GM12865 (cell line): ENCODE measurements at regions not wholly inside any gene's neighbourhood (a gene's known extent, or its start where the extent isn't known, plus 50 kb on each side); places are given as distances from the start of the nearest gene placed in this dataset.
A peak's percentile ranks its signal among the peaks of the same experiment; 100 is the strongest.

Source experiments
- DNase-seq: peaks from one replicate; pipeline ENCODE4 v3.0.0; 2010; ENCODE audit warnings: low read depth
- H3K4me3 ChIP-seq: 2 replicates; pipeline ENCODE4 v1.5.1; 2011; ENCODE audit warnings: mild to moderate bottlenecking, low read depth, low read length, control low read depth
- TF ChIP-seq, protein P1 (sequence below): IDR thresholded peaks from 2 replicates; pipeline ENCODE4 v1.5.1; 2011; ENCODE audit warnings: low read length, control low read depth, low read depth, inconsistent platforms; ENCODE audit not compliant: insufficient read depth; ENCODE audit errors: missing control alignments

DNA sequence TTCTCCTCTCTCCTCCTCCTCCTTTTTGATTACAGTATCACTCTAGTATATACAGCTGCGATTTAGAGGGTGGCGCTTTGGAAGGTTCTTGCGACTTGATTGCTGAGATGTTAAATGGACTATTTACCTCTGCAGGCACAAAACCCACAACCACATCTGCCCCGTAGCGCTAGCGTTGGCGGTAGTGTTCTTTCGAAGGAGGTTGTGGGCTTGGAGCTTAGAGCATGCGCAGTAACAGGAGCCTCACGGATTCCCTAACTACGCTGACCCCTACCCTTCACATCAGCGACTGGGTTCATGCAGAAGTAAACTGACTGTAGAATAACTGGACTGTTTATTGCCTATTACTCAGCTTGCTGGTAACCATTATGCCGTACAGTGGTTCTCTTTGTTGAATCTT lies 58.0 kb downstream of the CGGBP1 start:
- DNase-seq: no peak
- no peak overlapping the region for H3K4me3 ChIP-seq
- TF ChIP-seq, protein P1, sequence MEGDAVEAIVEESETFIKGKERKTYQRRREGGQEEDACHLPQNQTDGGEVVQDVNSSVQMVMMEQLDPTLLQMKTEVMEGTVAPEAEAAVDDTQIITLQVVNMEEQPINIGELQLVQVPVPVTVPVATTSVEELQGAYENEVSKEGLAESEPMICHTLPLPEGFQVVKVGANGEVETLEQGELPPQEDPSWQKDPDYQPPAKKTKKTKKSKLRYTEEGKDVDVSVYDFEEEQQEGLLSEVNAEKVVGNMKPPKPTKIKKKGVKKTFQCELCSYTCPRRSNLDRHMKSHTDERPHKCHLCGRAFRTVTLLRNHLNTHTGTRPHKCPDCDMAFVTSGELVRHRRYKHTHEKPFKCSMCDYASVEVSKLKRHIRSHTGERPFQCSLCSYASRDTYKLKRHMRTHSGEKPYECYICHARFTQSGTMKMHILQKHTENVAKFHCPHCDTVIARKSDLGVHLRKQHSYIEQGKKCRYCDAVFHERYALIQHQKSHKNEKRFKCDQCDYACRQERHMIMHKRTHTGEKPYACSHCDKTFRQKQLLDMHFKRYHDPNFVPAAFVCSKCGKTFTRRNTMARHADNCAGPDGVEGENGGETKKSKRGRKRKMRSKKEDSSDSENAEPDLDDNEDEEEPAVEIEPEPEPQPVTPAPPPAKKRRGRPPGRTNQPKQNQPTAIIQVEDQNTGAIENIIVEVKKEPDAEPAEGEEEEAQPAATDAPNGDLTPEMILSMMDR: no peak

DNA sequence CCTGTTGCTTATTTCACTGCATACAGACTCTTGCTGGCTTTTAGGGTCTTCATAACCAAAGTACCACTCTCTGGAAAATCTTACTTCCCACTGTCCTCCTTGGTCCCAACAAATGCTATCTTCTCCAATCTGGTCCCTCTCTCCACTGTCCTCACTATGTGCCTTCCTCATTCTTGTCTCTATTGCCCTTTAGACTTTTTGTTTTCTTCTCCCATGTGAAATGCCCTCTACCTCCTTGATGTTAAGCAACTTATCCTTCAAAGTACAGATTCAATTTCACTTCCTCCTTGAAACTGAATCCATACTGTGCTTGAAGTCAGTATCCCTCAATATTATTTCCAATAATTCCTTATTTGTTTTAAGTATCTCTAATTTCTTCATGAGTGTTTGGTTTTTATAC lies 60.8 kb downstream of the CGGBP1 start:
- no peak overlapping the region for H3K4me3 ChIP-seq
- TF ChIP-seq, protein P1: no peak
- no peak for DNase-seq

DNA sequence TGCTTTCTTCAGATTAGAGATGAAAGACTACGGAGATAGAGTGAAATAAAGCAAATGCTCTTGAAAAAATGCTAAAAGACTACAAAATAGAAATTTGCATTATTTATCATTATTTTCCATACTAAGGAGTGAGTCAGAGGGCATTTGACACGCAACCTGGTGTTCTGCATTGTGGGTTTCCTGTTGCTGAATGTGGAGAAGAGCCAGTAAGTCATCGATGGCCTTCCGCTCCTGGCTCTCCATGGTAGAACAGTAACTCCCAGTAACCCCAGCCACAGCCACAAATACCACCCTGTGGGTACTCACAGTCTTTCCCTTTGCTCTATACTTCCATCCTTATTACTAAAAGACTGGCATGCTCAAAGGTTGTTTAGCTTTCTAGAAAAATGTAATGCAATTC lies 61.5 kb downstream of the CGGBP1 start:
- peak overlapping the region; percentile 22 for H3K4me3 ChIP-seq
- TF ChIP-seq, protein P1: no peak
- DNase-seq: peak; percentile 47

DNA sequence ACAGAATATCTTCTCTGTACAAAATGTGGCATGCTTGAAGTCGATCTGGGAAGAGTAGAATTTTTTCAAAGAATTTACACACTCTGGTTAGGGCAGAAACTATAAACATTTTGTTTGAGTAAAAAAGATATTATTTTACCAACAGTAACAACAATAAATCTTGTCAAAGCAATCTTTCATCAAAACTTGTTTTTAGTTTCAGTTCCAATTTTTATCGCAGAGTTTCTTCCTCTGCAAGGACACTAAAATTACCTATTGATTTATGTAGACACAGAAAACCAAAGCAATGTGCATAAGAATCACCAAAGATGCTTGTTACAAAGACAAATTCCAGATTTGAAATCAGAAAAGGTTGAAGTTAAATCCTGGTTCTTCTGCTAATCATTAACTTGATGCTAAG lies 61.9 kb downstream of the CGGBP1 start:
- TF ChIP-seq, protein P1: no peak
- H3K4me3 ChIP-seq: peak overlapping the region; percentile 22
- no peak for DNase-seq

DNA sequence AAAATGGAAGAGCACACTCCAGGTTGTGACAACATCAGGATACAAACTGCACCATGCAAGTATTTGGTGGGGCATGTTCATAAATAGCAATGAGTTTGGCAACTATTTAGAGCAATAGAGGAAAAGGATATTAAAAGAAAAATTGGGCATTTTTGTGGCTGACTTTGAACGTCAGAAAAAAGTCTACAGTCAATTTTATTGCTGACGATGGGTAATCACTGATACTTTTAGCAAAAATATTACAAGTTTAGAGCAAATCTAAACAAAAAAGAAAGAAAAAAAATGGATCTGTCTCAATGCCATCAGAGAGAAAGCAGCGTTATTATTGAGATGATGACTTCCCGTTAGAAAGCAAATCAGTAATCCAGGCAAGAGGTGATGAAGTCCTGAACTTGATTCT lies 65.2 kb downstream of the CGGBP1 start:
- TF ChIP-seq, protein P1: no peak
- H3K4me3 ChIP-seq: no peak overlapping the region
- DNase-seq: no peak

DNA sequence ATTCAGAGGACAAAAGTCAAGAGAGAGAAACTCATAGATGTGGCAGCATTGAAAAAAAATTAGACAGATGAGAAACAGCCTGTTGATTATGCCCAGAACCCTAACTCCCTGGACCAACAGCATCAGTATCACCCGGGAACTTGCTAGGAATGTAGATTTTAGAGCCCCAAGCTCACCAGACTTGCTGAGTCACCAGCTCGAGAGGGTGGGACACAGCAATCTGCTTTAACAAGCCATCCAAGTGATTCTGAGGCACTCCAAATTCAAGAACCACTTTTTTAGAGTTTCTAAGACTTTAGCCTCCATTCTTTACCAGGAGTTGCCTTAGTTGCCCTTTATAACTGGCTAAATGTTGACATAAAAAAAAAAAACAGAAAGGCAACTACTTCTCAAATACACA lies 70.9 kb downstream of the CGGBP1 start:
- DNase-seq: no peak
- H3K4me3 ChIP-seq: no peak overlapping the region
- TF ChIP-seq, protein P1: no peak

DNA sequence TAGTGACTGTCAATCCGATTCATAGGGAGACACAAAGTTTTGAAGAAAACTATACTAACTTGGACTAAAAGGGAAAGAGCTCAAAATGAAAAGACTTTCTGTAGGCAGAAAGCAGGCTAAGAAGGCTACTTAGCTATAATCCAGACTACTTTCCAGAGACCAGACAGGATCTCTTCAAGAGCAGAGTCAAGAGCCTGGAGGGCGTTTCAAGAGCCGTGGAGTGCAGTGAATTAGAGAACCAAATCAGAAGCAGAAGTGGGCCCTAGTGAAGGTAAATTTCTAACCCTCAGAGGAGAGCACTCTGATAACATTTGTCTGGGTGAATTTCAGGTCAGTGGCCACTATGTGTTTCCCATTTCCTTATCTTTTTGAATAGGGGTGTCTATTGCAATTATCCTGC lies 76.4 kb downstream of the CGGBP1 start:
- DNase-seq: no peak
- H3K4me3 ChIP-seq: no peak overlapping the region
- TF ChIP-seq, protein P1: no peak
